ENCODE measurements at regions not wholly inside any gene's neighbourhood (a gene's known extent, or its start where the extent isn't known, plus 50 kb on each side); places are given as distances from the start of the nearest gene placed in this dataset.
"Not testable (repeated sequence)": the region's sequence is repeated elsewhere in the genome, so short reads cannot be mapped to it uniquely, and the experiment has no call there.

DNA sequence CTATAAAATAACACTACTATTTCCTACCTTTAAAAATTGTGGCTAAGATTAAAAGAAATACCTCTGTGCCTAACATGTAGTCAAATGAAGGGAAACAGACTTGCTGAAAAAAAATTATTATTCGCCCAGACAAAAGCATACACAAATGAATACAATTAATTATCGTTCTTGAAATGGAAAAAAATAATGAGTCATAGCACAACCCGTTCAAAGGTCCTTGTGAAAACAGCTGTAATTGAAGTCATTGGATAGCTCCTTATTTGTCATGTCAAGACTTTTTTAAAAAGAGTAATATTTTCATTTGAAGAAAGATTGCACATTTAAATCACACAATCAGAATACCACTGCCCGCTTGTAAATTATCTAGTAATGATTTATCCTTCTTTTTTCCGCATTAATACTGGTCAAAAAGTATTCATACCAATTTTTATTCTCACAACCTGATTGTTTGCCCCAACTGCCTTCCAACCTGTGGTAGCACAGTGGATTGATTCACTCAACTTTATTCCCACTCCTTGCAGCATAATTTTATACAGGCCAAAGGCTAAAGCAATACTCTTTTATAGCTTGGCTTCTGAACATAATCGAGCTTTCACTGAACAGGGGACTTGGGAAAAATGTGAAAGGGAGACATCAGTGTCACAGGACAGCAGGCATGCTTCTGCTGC, 655.2 kb upstream of the MAP3K7 start:
- DNase-seq: no peak

DNA sequence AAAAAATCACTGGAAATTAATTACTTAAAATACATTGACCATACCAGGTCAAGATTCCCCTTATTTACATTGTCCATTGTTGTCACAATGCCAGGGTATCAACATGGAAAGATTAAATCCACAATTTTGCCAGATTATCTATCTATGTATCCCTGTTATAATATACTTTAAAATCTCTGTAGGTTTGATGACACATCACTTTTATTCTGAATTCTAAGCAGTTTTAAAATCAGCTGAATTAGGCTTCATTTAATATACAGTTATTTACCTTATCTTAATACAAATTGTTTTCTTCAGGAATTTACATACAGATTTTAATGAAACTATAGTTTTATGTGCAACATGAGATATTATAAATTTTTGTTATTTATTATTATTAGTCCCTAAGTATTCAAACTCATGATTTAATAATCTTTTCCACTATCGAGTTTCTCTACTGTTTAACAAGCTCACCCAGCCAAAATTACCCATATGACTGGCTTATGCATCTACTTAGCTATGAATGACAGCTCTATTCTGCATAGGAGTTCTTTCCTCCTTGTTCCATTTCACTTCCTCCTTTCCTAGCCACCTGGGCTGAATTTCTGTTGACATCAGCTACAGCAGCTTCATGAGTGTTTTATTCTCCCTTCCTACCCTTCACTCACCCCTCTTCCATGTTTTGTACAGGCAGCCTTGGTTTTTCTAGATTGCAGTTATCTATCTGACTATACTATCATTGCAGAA, 654.2 kb upstream of the MAP3K7 start:
- DNase-seq: no peak

DNA sequence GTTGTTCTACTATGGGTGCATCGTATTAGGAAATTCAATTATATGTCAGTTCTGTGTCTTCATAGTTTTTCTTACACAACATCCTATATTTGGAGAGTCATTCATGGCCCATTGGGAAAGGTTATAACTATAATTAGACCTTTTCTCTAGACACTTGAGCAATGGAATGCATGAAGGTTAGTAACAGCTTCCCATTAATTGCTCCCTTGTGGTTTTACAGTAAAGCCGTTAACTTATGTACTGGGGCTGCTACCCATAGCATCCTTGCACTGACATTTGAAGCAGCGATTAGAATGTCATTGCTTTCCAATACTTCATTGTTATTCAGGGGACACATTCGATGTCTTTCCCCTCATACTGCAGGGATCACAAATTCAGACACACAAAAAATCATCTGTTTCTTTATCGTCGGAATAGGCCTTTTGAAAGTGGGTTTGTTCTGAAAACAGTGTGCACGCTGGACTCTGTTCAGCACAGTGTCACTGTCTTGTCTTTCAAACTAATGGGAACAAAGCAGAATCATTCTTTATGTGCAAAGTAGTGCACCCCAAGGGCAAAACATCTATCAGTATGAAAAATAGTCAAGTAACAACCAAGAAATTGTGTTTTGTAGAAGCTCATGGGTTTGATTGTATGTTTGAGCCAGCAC, 634.3 kb upstream of the MAP3K7 start:
- no peak for DNase-seq

DNA sequence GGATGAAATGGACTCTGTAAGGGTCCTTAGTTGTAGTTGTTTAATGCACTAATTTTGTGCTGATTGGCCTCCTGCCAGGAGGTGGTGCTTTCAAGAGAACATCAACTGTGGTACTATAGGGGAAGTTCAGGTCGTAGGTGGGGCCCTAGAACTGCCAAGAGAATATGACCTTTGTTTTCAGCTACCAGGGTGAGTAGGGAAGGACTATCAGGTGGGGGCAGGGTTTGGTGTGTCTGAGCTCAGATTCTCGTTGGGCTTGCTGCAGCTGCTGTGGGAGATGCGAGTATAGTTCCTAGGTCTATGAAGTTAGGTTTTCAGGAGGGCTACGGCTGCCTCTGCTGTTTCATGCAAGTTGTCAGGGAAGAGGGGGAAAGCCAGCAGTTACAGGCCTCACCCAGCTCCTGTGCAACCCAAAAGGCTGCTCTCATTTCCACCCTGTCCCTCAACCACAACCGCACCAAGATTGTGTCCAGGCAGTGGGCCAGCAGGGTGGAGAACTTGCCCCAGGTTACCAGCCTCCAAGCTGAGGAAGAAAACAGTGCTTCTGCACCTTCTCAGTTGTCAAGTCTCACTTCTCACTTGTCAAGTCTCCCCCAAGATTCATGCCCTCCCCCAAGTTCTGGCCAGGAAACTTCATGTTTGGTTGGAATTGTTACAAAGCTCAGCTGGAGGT, 626.5 kb upstream of the MAP3K7 start:
- DNase-seq: no peak

DNA sequence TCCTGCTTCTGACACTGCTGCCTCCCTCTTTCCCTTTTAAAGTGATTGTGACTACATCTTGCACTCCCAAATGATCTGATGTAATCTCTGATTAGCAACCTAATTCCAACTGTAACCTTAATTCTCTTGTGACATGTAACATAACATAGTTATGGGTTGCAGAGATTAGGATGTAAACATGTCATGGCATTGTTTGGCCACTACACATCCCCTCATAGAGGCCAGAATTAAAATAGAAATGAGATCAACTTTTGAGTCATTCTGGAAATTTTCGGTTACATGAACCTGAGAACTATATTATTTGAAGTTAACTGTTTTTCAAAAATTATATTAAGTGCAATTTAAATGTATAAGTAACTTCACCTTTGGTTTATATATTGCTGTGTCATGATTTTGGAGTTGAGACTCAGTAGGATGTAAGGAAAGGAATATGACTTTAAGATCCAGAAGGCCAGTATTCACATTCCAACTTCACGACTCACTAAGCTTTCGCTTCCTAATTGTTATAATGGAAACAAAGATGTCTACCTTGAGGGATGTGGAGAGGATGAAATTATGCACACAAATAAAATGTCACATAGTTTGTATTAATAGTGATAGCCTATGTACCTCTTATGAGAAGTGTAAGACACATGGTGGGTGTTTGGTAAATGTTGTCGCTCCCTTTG, 611.9 kb upstream of the MAP3K7 start:
- DNase-seq: no peak

DNA sequence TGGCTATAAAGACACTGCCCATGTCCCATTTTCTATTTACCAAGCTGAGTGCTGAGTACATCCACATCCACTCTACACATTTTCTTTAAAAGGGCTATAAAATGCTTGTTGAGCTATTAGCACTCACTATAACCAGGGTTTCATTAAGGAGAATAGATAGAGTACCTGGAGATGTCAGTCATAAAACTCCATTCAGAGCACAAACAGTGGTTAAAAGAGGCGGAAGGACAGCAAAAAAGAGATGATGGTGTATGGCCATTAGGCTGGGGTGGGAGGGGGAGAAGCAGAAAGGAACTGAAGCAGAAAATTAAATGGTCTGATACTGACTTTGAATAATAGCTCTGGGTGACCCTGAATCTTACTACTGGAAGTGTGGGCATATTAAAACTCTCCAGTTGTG, 609.9 kb upstream of the MAP3K7 start:
- no peak for DNase-seq

DNA sequence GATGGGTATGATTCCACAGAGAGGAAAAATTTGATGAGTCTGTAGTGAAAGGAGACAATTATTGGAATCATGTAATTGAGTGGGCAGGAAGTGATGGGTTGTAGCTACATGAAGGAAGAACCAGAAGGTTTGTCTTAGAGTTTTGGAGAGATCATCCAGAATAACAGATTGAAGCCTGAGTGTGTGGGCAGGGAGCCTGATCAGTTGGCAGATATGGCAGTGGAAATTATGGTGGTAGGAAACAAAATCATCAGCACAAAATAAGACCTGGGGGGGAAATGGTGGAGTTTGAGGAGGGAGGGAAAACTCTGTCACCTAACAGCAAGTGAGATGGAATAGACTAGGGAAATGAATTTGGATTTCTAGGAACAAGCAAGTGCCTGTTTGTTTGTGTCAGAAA, 606.6 kb upstream of the MAP3K7 start:
- no peak for DNase-seq

DNA sequence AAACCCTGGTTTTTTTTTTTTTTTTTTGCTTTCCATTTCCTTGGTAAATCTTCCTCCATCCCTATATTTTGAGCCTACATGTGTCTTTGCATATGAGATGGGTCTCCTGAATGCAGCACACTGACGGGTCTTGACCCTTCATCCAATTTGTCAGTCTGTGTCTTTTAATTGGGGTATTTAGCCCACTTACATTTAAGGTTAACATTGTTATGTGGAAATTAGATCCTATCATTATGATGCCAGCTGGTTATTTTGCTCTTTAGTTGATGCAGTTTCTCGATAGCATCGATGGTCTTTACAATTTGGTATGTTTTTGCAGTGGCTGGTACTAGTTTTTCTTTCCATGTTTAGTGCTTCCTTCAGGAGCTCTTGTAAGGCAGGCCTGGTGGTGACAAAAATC, 603.2 kb upstream of the MAP3K7 start:
- not testable (repeated sequence) for DNase-seq

DNA sequence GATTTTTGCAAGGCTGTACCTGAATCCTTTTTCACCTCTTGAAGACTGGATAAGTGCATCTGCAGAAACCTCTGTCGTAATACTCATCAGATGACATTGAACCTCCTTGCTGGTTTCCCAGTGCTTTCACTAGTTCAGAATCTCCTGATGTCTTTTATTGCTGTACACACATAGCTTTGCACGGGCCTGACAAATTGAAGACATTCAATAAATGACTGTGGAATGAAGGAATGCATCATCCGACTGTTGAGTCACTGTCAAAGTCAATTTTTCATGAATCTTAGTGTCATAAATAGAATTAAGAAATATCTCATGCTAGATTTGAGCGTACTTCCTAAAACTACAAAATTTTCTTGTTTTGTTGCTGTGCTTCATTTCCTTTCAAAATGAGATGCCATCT, 598.2 kb upstream of the MAP3K7 start:
- DNase-seq: no peak

DNA sequence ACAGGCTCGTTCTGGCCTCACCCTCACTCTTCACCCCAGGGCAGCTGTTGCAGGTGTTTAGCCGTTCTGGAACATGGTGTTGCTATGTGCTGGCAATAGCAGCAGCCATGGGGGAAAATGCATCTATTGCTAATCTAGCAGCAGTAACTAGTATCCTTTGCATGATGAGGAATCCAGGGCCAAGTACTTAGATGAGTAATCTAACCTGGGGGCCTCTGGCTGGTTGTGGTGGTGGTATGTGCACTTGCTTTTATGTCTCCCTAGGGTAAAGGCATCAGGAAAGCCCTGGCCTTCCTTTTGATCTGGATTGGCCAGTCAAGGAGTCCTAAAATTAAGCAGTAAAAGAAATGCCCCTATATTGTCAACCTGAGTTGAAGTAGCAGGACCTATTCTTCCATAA, 594.5 kb upstream of the MAP3K7 start:
- DNase-seq: no peak

DNA sequence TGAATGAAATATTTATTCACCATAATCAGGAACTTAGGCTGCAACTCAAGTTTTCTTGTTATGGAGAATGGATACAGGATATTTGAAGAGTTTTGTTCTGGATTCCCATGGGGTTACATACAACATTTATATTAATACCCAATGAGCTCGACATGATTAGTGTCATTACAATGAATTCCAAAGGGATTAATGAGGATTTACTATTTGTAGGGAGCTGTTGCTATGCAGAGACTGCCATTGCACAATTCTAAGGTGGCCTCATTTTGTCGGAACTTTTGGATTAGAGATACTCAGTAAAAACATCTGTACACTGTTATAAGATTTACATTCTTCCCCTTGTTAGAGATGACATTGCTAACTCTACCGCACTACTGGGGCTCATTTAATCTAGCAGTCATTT, 586.8 kb upstream of the MAP3K7 start:
- no peak for DNase-seq

DNA sequence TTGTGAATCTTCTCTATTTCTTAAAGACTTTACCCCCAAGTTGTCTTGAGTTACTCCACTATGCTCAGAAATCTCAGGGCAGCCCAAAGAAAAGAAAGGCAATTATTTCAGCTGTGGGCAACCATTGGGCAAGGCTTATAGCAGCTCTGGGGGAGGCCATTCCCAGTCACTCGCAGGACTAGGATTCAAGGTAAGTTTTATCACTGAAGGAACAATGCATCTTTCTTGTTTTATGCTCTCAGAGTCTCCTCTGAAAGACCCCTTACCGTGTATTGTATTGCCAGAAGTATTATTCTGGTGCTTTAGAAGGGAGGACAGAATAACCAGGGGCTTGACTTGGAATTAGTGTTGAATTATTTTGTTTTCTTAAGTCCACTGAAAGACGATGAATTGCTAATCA, 586.3 kb upstream of the MAP3K7 start:
- DNase-seq: no peak

DNA sequence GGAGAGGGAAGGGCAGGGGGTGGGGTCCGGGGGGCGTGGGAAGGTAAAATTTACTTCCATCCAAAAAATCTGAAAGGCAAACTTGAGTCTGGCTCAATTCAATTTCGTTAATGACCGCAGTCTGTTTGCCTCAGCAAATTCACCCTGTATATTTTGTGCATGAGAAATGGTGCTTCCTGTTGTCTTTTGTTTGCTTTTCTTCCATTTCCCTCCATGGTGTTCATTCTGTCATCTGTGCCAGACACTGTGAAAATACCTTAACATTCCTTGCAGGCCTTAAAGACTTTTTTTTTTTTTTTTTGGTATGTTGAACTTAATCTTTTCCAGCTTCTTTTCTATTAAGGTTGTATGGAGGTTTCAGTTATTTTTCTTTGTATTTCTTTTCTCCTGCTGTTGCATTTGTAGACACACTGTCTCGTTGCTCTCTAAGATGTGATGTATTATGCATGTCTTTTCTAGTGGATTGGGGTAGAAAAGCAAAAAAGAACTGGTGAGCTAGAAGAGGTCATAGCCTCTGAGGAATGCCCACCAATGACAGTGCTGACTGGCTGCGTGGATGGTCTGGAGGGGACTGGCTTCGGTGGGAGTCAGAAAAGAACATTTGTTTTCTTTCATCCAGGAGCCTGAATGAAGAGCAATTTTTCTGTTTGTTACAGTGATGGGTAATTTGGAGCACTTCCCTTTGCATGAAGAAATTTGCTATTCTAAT, 585.0 kb upstream of the MAP3K7 start:
- DNase-seq: no peak

DNA sequence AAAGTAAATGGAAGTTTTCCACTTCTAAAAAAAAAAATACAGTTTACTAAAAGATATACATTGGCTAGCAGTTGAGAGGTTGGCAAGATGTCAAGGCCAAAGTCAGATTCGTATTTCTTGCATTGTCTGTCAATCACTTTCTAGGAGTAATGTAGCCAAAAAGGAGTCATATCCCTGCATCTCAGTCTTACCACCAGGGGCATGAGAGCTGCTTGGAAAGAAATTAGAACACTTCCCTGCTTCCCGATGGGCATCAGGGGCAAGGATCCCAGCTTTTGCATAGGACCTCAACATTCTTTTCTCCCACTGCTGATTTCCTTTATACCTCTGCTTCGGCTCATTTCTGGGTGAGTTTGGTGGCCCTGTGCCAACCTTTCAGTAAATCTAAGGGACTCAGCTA, 581.0 kb upstream of the MAP3K7 start:
- no peak for DNase-seq

DNA sequence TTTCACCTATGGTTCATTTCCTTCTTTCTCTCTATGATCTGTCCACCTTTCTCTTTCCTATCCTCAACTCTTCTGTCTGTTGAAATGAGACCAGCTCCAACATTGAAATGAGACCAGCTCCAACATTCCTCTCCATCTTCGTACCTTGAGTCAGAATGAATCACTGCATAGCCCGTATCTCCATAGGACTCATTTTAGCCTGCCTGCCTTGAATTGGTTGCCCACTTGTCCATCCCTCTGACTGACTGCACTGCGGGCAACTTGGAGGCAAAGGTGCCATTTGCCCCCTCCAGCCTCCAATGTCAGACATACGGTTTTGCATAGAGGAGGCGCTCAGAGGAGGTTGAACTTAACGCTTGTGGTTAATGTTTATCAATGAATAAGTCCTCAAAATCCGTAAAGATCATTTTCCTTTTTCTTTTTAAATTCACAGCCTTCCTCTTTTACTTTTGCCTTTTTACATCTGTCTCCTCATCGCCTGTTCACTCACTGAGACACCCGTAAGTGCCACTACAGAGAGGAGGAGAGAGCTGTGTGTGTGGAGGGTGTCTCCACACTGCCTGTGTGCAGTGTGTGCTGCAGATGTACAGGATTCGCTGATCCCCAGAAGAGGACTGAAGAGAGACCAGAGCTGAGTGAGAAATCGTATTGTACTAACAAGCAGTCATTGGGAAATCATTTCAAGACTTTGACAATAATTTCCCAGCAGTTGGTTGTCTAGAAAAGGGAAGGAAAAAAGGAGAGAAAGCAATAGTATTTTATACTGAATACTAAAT, 579.6 kb upstream of the MAP3K7 start:
- no peak for DNase-seq

DNA sequence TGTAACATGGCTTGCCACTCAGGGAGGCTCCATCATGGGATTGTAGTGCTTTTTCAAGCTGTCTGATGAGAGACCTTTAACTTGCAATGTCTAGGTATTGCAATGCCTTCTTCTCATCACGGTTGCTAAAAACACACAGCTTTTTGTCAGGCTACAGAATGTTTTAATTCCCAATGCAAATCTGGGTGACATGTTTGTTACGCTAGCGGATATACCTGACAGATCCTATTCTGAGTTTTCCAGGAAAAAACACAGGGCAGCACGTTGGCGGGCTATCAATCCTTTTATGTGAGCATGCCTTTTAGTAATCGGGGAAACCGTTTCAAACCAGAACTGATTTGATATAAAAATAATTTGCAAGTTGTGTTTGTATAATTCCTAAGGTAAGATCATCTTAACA, 577.2 kb upstream of the MAP3K7 start:
- no peak for DNase-seq

DNA sequence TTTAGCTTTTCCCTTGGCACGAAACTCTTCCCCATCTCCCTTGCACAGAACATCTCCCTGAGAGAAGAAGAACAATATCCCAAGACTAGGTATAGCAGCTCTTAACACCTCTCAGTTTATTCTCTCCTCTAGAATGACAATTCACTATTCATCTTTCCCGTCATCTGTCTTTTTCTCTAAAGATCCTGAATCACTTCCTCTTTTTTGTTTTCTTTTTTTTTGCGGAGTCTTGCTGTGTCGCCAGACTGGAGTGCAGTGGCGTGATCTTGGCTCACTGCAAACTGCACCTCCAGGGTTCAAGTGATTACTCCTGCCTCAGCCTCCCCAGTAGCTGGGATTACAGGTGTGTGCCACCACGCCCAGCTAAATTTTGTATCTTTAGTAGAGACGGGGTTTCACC, 574.4 kb upstream of the MAP3K7 start:
- no peak for DNase-seq

DNA sequence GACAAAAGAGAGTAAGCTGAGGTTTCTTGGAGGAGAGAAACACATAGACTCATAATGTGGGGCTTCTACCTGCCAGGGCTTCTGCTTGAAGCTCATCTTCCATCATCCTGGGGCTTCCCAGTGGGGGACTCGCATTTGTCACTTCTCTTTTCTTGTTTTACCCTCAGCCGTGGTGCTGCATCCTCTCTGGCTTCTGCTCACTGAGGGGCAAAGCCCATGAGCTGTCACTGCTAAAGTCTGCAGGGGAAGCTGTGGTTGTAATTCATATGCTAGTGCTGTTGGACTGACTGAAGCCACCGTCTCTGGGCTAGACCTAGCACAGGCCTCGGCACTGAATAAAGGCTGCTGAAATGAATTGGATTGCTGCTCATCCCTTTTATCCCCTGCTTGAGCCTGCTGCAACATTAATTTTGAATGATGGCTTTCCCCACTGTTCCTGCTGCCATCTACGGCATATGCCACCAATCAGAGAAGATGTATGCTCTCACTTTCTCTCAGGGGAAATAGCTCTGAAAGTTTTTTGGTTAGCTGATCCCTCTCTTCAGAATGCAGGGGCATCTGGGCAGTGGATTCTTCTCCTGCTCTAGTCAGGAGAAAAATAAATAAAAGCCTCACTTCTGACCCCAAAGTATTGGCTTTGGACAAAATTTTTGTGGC, 568.4 kb upstream of the MAP3K7 start:
- no peak for DNase-seq

DNA sequence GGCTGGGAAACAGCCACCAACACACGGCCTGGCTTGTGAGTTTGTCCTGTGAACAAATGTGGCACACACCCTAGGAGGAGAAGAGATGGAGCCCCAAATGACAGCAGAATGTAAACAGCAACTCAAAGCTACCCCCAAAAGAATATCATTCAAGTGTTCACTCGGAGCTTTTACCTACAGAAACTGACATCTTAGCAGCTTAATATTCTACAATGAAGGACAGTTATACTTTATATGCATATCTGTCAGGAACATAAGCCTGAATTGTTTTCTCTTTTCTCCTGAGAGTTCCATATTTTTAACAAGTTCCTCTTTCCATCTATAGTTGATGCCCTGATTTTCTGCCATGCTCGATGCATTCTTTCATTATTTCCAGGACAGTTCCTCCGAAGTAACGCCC, 566.0 kb upstream of the MAP3K7 start:
- DNase-seq: no peak

DNA sequence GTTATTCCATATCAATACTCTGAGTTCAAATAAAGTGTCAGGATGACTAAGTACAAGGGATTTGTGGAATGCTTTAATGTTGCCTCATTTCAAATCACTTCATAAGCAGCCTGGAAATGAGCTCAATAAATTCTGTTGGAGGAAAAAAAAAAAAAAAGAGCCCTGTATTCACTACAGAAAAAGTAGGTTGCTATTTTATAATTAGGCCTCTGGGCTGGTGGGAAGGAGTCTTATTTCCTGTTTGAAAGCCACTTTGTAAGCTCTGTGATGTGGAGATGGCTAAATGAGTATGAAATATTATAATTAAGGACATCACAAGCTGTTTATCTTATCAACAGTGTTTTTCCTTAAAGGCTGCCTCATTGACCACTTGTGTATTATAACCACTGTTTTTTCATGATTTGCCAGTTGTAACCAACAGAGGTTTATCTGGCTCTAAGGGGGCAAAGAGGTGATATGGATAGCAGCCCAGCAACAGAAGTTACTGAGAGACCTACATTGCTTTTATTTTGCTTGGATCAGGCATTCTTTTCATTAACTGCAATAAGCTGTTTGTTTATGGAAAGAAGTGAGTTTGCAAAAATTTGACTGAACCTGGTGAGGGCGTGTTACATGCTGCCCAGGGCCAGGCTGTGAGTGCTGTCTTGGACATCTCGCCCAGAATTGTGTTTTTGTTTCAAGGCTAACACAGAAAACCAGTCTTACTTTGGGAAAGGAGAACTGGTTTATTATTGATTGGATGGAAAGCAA, 563.3 kb upstream of the MAP3K7 start:
- no peak for DNase-seq
